Neuronal stem cell (in vitro differentiated cells): ENCODE measurements at regions not wholly inside any gene's neighbourhood (a gene's known extent, or its start where the extent isn't known, plus 50 kb on each side); places are given as distances from the start of the nearest gene placed in this dataset.

Experiments used
- DNase-seq: peaks from one replicate; pipeline ENCODE4 v3.0.0-alpha.2; 2013; ENCODE audit warnings: low spot score
- H2AFZ ChIP-seq: one replicate; pipeline ENCODE4 v1.6.1; 2013; ENCODE audit warnings: mild to moderate bottlenecking, low read length, inconsistent platforms
- H2AK5ac ChIP-seq: 2 replicates; pipeline ENCODE4 v1.6.1; 2013; ENCODE audit warnings: low read depth, mild to moderate bottlenecking, inconsistent platforms, low read length, moderate library complexity, mixed read lengths
- H2BK120ac ChIP-seq: 2 replicates; pipeline ENCODE4 v1.6.1; 2013; ENCODE audit warnings: low read depth, mild to moderate bottlenecking, inconsistent platforms, low read length, moderate library complexity, mixed read lengths
- H2BK12ac ChIP-seq: one replicate; pipeline ENCODE4 v1.6.1; 2013; ENCODE audit warnings: low read length, inconsistent platforms
- H2BK15ac ChIP-seq: 2 replicates; pipeline ENCODE4 v1.6.1; 2013; ENCODE audit warnings: mild to moderate bottlenecking, low read length, inconsistent platforms, mixed read lengths
- H2BK5ac ChIP-seq: one replicate; pipeline ENCODE4 v1.6.1; 2013; ENCODE audit warnings: inconsistent platforms, mild to moderate bottlenecking, low read length, moderate library complexity
- H3K14ac ChIP-seq: one replicate; pipeline ENCODE4 v1.6.1; 2013; ENCODE audit warnings: low read length, inconsistent platforms
- H3K18ac ChIP-seq: 2 replicates; pipeline ENCODE4 v1.6.1; 2013; ENCODE audit warnings: low read length, inconsistent platforms
- H3K23ac ChIP-seq: 2 replicates; pipeline ENCODE4 v1.6.1; 2013; ENCODE audit warnings: low read depth, mild to moderate bottlenecking, mixed read lengths, low read length, inconsistent platforms; ENCODE audit not compliant: poor library complexity
- H3K27ac ChIP-seq: replicated peaks from 3 replicates; pipeline ENCODE4 v1.5.1; 2013; ENCODE audit warnings: low read length, inconsistent platforms
- H3K27me3 ChIP-seq, 3 experiments: 2 replicates each; pipeline ENCODE4 v1.6.1; 2013; ENCODE audit warnings: low read length in 3 of 3, mild to moderate bottlenecking in 2 of 3, inconsistent platforms in 1 of 3, low read depth in 1 of 3, mixed read lengths in 1 of 3, moderate library complexity in 1 of 3; ENCODE audit not compliant: control insufficient read depth in 3 of 3, insufficient read depth in 3 of 3
- H3K36me3 ChIP-seq, 2 donors: replicated peaks in 1 of 2; 2 replicates each; pipeline ENCODE4 v1.6.1; 2013; ENCODE audit warnings: low read length in 2 of 2; ENCODE audit not compliant: control insufficient read depth in 2 of 2, insufficient read depth in 2 of 2
- H3K4ac ChIP-seq: 2 replicates; pipeline ENCODE4 v1.6.1; 2013; ENCODE audit warnings: inconsistent platforms, mild to moderate bottlenecking, low read length, moderate library complexity
- H3K4me1 ChIP-seq, 2 donors: 1 replicate in 1 of 2; 2 replicates in 1 of 2; pipeline ENCODE4 v1.6.1; 2013; ENCODE audit warnings: low read length in 2 of 2, low read depth in 1 of 2; ENCODE audit not compliant: control insufficient read depth in 2 of 2, insufficient read depth in 1 of 2
- H3K4me2 ChIP-seq: one replicate; pipeline ENCODE4 v1.6.1; 2013; ENCODE audit warnings: mild to moderate bottlenecking, low read length, inconsistent platforms; ENCODE audit not compliant: insufficient read depth, poor library complexity, severe bottlenecking
- H3K4me3 ChIP-seq, 2 donors: 2 replicates each; pipeline ENCODE4 v1.5.1; 2013; ENCODE audit warnings: low read length in 2 of 2, mild to moderate bottlenecking in 2 of 2, inconsistent platforms in 1 of 2, moderate library complexity in 1 of 2
- H3K79me1 ChIP-seq: one replicate; pipeline ENCODE4 v1.6.1; 2013; ENCODE audit warnings: low read depth, mild to moderate bottlenecking, inconsistent platforms, low read length, moderate library complexity
- H3K9ac ChIP-seq: one replicate; pipeline ENCODE4 v1.6.1; 2013; ENCODE audit warnings: mild to moderate bottlenecking, low read depth, low read length, inconsistent platforms; ENCODE audit not compliant: poor library complexity
- H3K9me3 ChIP-seq, 2 donors: replicated peaks in 1 of 2; 2 replicates each; pipeline versions ENCODE3 to v1.6.1; 2013; ENCODE audit warnings: low read length in 2 of 2, mild to moderate bottlenecking in 2 of 2, inconsistent platforms in 1 of 2, low read depth in 1 of 2, mixed read lengths in 1 of 2, moderate library complexity in 1 of 2; ENCODE audit not compliant: control insufficient read depth in 2 of 2, insufficient read depth in 1 of 2
- H4K8ac ChIP-seq: one replicate; pipeline ENCODE4 v1.6.1; 2013; ENCODE audit warnings: low read depth, mild to moderate bottlenecking, inconsistent platforms, low read length, moderate library complexity
- H4K91ac ChIP-seq: one replicate; pipeline ENCODE4 v1.6.1; 2013; ENCODE audit warnings: low read length, low read depth, mild to moderate bottlenecking, inconsistent platforms; ENCODE audit not compliant: poor library complexity
- WGBS, 2 donors: extraction: QIAGEN DNeasy Blood & Tissue Kit; methylation state at CpG; one replicate each; pipeline ENCODE4 v1.1.7; 2013; ENCODE audit warnings: missing lambda C conversion rate in 2 of 2, mixed read lengths in 1 of 2; ENCODE audit not compliant: insufficient read length in 2 of 2, insufficient replicate concordance in 1 of 2; ENCODE audit errors: extremely low coverage in 2 of 2; 5-methylcytosine and 5-hydroxymethylcytosine counted together

DNA sequence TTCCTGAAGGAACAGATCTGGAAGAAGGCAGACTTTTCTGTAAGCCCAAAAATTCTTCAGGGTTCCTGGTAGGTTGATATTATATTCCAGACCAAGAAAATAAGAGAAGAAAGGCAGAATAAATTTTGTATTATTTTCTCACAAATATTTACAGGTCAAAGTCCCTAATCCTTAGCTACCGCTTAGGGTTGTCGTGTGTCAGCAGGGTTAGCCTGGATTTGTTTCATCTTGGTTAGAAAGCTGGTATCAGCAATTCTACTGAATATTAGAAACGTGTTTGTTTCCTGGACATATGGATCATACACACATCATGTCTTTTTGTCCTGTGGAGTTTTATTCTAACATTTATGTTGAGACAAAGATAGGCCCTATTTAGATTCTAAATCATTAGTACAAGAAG lies 232.9 kb upstream of the CXXC4 start:
- WGBS, 2 donors: no CpG with 5 or more reads among the region's 3 CpGs
- Histone ChIP-seq H3K4ac (no peak overlapping the region), H3K14ac (no peak overlapping the region)

DNA sequence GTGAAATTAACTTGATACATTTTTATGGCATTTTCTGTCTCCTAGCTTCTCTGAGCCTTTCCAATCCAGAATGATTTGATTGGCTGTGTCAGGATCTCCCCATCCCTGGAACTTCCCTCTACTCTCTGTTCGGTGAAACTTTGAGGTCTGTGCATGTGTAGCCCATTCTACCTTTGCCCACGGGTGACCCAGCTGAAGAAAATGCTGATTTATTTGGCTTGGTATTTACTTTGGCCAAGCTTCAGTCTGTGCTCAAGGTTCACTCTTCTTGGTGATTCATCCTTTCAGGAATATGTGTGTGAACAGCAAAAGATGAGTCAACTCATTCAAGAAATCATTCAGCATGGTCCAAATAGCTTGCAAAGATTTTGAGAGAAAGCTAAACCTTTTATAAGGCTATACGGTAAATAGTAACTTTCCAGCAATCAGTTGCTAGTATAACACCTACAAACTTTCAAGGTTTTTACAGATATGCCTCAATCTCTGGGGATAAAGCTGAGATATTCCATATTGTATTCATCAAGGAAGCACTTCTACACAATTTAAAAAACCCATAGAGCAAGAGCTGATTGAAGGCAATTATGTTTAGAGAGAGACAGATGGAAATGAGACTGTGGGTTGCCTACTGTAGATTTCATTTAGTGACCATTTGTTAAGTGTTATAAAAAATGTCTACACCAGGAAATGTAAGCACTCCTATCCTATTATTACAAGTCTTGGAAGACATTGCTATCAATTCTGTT lies 233.9 kb upstream of the CXXC4 start:
- Histone ChIP-seq H3K23ac (no peak overlapping the region), H2BK15ac (no peak overlapping the region), H2AFZ (no peak overlapping the region), H3K27ac (no peak overlapping the region), H2BK120ac (no peak overlapping the region), H3K4me1 (no peaks in the 10 kb centered on the region), H4K91ac (no peak overlapping the region), H3K79me1 (no peaks in the 10 kb centered on the region), H3K18ac (no peak overlapping the region), H2BK12ac (no peak overlapping the region), H3K9me3 (no peaks in the 10 kb centered on the region), H4K8ac (no peak overlapping the region), H3K14ac (no peak overlapping the region), H3K36me3 (no peaks in the 10 kb centered on the region), H3K4me3 (no peak overlapping the region), H2BK5ac (no peak overlapping the region), H3K4ac (no peak overlapping the region), H3K9ac (no peak overlapping the region), H2AK5ac (no peak overlapping the region), H3K4me2 (no peak overlapping the region), H3K27me3 (no peaks in the 10 kb centered on the region)
- no peak for DNase-seq
- no CpG with 5 or more reads among the region's 3 CpGs for WGBS, 2 donors

More for the DNA sequence above, 232.9 kb upstream of the CXXC4 start:
- no peak overlapping the region for H3K9ac ChIP-seq
- H3K4me2 ChIP-seq: no peak overlapping the region
- H3K27ac ChIP-seq: no peak overlapping the region
- H2BK5ac ChIP-seq: no peak overlapping the region
- H3K4me1 ChIP-seq: no peaks in the 10 kb centered on the region
- H2BK120ac ChIP-seq: no peak overlapping the region
- no peak overlapping the region for H2AK5ac ChIP-seq
- no peak overlapping the region for H2BK12ac ChIP-seq
- H3K4me3 ChIP-seq: no peak overlapping the region
- no peaks in the 10 kb centered on the region for H3K36me3 ChIP-seq
- no peaks in the 10 kb centered on the region for H3K27me3 ChIP-seq
- no peak overlapping the region for H4K91ac ChIP-seq
- DNase-seq: no peak
- no peaks in the 10 kb centered on the region for H3K79me1 ChIP-seq
- H3K18ac ChIP-seq: no peak overlapping the region
- H4K8ac ChIP-seq: no peak overlapping the region
- no peaks in the 10 kb centered on the region for H3K9me3 ChIP-seq
- no peak overlapping the region for H2AFZ ChIP-seq
- no peak overlapping the region for H2BK15ac ChIP-seq
- no peak overlapping the region for H3K23ac ChIP-seq

DNA sequence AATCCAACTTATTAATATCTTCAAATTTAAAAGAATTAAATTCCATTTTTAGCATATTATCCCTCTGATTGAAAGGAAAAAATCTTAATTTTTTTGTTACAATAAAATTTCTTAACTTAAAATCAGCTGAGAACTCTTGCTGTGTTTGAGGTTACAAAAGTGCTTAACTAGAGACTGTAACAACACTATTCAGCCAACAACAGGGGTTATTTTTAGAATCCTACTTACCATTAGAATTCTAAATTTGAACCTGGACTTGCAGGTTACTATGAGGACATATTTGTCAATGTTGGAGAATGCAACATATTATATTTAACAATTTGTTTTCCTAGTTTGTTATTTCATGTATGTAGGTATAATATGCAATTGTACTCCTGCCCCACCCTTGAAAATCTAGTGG lies 238.1 kb upstream of the CXXC4 start:
- no peak overlapping the region for H3K14ac ChIP-seq
- no peak overlapping the region for H3K4me3 ChIP-seq
- no peak overlapping the region for H4K8ac ChIP-seq
- no peaks in the 10 kb centered on the region for H3K79me1 ChIP-seq
- no peak overlapping the region for H3K18ac ChIP-seq
- no peak overlapping the region for H4K91ac ChIP-seq
- H3K27me3 ChIP-seq: no peaks in the 10 kb centered on the region
- H2BK120ac ChIP-seq: no peak overlapping the region
- H3K9ac ChIP-seq: no peak overlapping the region
- no peak overlapping the region for H2BK5ac ChIP-seq
- H2AFZ ChIP-seq: no peak overlapping the region
- no peak for DNase-seq
- H3K4ac ChIP-seq: no peak overlapping the region
- no peak overlapping the region for H2AK5ac ChIP-seq
- no peak overlapping the region for H2BK15ac ChIP-seq
- H3K36me3 ChIP-seq: no peaks in the 10 kb centered on the region
- H3K23ac ChIP-seq: no peak overlapping the region
- H3K27ac ChIP-seq: no peak overlapping the region
- no peak overlapping the region for H3K4me2 ChIP-seq
- H3K9me3 ChIP-seq: no peaks in the 10 kb centered on the region
- no peak overlapping the region for H2BK12ac ChIP-seq
- H3K4me1 ChIP-seq: no peaks in the 10 kb centered on the region

DNA sequence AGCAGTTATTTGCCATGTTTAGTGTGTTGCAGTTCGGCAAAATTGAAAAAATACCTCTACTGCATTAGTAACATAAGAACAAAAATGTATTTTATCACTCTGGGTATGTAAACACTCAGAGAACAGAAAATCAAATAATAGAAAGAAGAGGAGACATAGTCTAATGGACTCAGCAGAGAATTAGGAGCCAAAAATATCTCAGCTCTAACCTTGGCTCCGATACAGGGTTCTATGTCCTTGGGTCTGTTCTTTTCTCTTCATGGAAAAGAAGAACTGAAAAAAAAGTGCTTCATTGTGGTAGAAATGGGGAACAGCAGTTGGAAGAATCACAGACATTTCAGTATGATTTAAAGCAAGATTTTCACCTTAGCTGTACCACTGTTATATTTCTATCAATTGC lies 240.5 kb upstream of the CXXC4 start:
- no peak overlapping the region for H3K4me2 ChIP-seq
- DNase-seq: no peak
- no peak overlapping the region for H2BK5ac ChIP-seq
- no peak overlapping the region for H2BK120ac ChIP-seq
- H3K36me3 ChIP-seq: no peaks in the 10 kb centered on the region
- no peak overlapping the region for H2BK12ac ChIP-seq
- no peak overlapping the region for H3K4me3 ChIP-seq
- no peak overlapping the region for H2AK5ac ChIP-seq
- no peak overlapping the region for H2BK15ac ChIP-seq
- no peaks in the 10 kb centered on the region for H3K79me1 ChIP-seq
- no peak overlapping the region for H3K18ac ChIP-seq
- no peaks in the 10 kb centered on the region for H3K27me3 ChIP-seq
- no peak overlapping the region for H3K14ac ChIP-seq
- WGBS, 2 donors: no CpG with 5 or more reads among the region's 2 CpGs
- H3K4me1 ChIP-seq: no peaks in the 10 kb centered on the region
- H3K9me3 ChIP-seq: no peaks in the 10 kb centered on the region
- H3K23ac ChIP-seq: no peak overlapping the region
- no peak overlapping the region for H3K4ac ChIP-seq
- H3K9ac ChIP-seq: no peak overlapping the region
- H2AFZ ChIP-seq: no peak overlapping the region
- no peak overlapping the region for H3K27ac ChIP-seq
- H4K8ac ChIP-seq: no peak overlapping the region
- no peak overlapping the region for H4K91ac ChIP-seq
